Activated CD8-positive, alpha-beta memory T cell treated with anti-CD3 and anti-CD28 coated beads, Interleukin-2, amount 50 U/mL, for 4 hours (primary cell): ENCODE measurements at regions not wholly inside any gene's neighbourhood (a gene's known extent, or its start where the extent isn't known, plus 50 kb on each side); places are given as distances from the start of the nearest gene placed in this dataset.

Experiments
- DNase-seq: peaks from one replicate; pipeline ENCODE4 v3.0.0-alpha.2; 2020

- no peak for DNase-seq
These were observed 234.1 kb downstream of the FBXO15 start for GRCh38 chr18:73913505-73913904.

- no peak for DNase-seq
These were observed 239.3 kb downstream of the FBXO15 start for GRCh38 chr18:73908323-73908722.

- DNase-seq, result no peak
These were observed 246.1 kb downstream of the FBXO15 start for GRCh38 chr18:73901566-73901965.

- no peak for DNase-seq
These were observed 246.5 kb downstream of the FBXO15 start for GRCh38 chr18:73901151-73901550.

GRCh38 chr18:73900106-73900835 is 247.4 kb downstream of the FBXO15 start:
- no peak for DNase-seq

- no peak for DNase-seq
These were observed 250.1 kb downstream of the FBXO15 start for GRCh38 chr18:73897517-73897916.

- DNase-seq, result no peak
These were observed 250.9 kb downstream of the FBXO15 start for GRCh38 chr18:73896685-73897084.

GRCh38 chr18:73895701-73896100 is 251.9 kb downstream of the FBXO15 start:
- no peak for DNase-seq

- no peak for DNase-seq
These were observed 253.8 kb downstream of the FBXO15 start for GRCh38 chr18:73893880-73894279.

GRCh38 chr18:73891572-73892421 is 255.8 kb downstream of the FBXO15 start:
- no peak for DNase-seq

GRCh38 chr18:73888565-73888964 is 259.1 kb downstream of the FBXO15 start:
- DNase-seq, result no peak

GRCh38 chr18:73887801-73888200 is 259.8 kb downstream of the FBXO15 start:
- no peak for DNase-seq

- no peak for DNase-seq
These were observed 262.8 kb downstream of the FBXO15 start for GRCh38 chr18:73884868-73885267.

GRCh38 chr18:73881396-73881917 is 266.2 kb downstream of the FBXO15 start:
- DNase-seq, result no peak

- no peak for DNase-seq
These were observed 267.2 kb downstream of the FBXO15 start for GRCh38 chr18:73880387-73880786.

- DNase-seq, result no peak
These were observed 267.9 kb downstream of the FBXO15 start for GRCh38 chr18:73879766-73880165.

GRCh38 chr18:73879328-73879727 is 268.3 kb downstream of the FBXO15 start:
- no peak for DNase-seq

GRCh38 chr18:73869182-73869581 is 278.5 kb downstream of the FBXO15 start:
- no peak for DNase-seq

- no peak for DNase-seq
These were observed 285.9 kb downstream of the FBXO15 start for GRCh38 chr18:73861771-73862170.

- no peak for DNase-seq
These were observed 287.7 kb downstream of the FBXO15 start for GRCh38 chr18:73859837-73860397.

GRCh38 chr18:73852789-73853549 is 294.7 kb downstream of the FBXO15 start:
- DNase-seq, result no peak

GRCh38 chr18:73850782-73851181 is 296.9 kb downstream of the FBXO15 start:
- no peak for DNase-seq

GRCh38 chr18:73848656-73849055 is 299.0 kb downstream of the FBXO15 start:
- no peak for DNase-seq
